NCI-H2029 treated with DMSO at 0.1 percent for 48 hours (cell line): ENCODE measurements at regions not wholly inside any gene's neighbourhood (a gene's known extent, or its start where the extent isn't known, plus 50 kb on each side); places are given as distances from the start of the nearest gene placed in this dataset.
"Not testable (repeated sequence)": the region's sequence is repeated elsewhere in the genome, so short reads cannot be mapped to it uniquely, and the experiment has no call there.

Experiments
- DNase-seq: peaks from one replicate; lab custom pipeline; 2025; lab: John Stamatoyannopoulos, UW

DNA sequence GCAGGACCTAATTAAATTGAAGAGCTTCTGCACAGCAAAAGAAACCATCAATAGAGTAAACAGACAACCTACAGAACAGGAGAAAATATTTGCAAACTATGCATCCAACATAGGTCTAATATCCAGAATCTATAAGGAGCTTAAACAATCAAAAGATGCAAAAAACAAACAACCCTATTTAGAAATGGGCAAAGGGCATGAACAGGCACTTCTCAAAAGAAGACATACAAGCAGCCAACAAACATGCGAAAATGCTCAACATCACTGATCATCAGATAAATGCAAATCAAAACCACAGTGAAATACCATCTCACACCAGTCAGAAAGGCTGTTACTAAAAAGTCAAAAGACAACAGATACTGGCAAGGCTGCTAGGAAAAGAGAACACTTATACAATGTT is 189.2 kb downstream of the CYP26B1 start:
- not testable (repeated sequence) for DNase-seq

DNA sequence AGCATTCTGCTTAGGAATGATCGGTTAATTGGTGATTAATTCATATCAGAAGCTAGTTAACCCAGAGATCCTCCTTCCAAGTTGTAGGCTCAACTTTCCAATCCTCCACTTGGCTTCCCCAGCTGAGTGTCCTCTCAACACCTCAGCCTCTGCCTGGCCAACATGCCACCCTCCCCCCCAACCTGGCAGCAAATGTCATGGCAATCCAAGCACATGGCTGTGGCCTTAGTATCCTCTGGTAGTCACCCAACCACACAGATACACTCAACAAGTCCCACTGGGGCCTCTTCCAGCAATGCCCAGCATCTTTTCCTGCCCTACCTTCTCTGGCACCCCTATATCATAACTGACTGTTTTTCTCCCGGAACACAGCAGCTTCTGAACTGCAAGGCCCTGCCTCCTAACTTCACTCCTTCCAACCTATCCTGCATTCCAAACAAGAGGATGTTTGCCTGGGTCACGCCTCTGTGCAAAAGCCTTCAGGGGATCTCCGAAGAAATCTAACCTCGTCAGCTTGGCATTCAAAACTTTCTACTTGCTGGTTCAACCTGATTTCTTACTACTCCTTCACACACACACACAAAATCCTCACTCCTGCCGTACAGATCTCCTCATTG is 195.0 kb downstream of the CYP26B1 start:
- DNase-seq, result no peak

GRCh38 chr2:71951718-71952404 is 195.8 kb downstream of the CYP26B1 start:
- no peak for DNase-seq

- no peak for DNase-seq
These were observed 196.6 kb downstream of the CYP26B1 start for GRCh38 chr2:71951083-71951468.

GRCh38 chr2:71950256-71951082 is 197.2 kb downstream of the CYP26B1 start:
- DNase-seq, result no peak

- DNase-seq, result no peak
These were observed 198.2 kb downstream of the CYP26B1 start for GRCh38 chr2:71949537-71949798.

DNA sequence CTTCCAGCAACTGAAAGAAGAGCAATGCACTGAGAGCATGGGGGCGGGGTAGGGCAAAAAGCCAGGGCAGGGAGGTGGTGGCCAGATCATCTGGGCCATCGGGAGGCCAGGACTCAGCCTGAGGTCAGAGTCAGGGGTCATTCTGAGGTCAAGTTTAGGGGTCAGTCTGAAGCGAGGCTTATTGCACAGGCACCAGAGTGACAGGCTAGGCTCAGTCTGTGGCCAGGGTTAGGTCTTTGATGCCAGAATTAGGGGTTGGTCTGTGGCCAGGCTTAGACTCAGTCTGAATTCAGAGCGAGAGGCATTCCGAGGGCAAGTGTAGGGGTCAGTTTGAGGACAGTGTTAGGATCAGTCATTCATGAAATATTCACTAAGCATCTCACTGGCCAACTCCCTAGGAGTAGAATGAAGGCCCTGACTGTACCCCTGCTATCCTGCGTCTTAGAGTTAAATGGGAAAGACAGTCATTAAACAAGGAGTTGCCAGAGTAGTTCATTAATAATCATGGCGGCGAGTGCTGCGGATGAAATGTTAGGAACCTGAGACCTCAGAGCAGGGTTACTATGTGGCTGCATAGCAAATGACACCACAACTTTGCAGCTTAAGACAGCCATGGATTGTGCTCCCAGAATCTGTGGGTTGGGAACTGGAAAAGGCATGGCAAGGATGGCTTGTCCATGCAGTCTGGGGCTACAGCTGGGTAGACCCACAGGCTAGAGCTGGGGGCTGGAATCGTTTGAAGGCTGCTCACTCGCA is 198.7 kb downstream of the CYP26B1 start:
- DNase-seq, result no peak

DNA sequence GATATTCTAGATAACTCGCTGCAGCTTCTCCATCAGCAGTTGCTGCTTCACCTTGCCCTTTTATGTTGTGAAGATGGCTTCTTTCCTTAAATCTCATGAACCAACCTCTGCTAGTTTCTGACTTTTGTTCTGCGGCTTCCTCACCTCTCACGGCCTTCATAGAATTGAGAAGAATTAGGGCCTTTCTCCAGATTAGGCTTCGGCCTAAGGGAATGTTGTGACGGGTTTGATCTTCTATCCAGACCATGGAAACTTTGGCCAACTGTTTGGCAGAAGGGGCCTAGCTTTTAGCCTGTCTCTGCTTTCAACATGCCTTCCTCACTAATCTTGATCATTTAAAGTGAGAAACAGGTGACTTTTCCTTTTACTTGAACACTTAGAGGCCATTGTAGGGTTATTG is 199.9 kb downstream of the CYP26B1 start:
- no peak for DNase-seq

GRCh38 chr2:71945603-71945959 is 202.1 kb downstream of the CYP26B1 start:
- DNase-seq, result no peak

- DNase-seq, result no peak
These were observed 202.7 kb downstream of the CYP26B1 start for GRCh38 chr2:71944806-71945602.

DNA sequence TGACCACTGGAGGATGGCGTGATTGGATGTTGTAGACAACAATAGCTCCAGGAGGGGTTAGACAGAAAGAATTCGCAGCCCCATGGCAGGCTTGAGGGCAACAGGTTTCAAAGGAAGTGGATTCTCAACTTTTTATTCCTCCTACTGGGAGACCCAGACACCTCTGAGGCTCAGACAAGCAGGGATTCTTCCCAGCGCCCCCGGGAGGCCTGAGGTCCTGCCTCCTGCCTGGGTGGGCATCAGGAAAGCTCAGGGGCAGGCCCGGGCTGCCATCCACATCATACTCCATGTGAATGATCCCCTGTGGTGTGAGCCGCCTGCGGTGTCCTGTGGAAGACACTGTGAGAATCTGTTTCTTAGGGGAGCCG is 203.5 kb downstream of the CYP26B1 start:
- no peak for DNase-seq

- DNase-seq, result no peak
These were observed 204.2 kb downstream of the CYP26B1 start for GRCh38 chr2:71943238-71944182.

DNA sequence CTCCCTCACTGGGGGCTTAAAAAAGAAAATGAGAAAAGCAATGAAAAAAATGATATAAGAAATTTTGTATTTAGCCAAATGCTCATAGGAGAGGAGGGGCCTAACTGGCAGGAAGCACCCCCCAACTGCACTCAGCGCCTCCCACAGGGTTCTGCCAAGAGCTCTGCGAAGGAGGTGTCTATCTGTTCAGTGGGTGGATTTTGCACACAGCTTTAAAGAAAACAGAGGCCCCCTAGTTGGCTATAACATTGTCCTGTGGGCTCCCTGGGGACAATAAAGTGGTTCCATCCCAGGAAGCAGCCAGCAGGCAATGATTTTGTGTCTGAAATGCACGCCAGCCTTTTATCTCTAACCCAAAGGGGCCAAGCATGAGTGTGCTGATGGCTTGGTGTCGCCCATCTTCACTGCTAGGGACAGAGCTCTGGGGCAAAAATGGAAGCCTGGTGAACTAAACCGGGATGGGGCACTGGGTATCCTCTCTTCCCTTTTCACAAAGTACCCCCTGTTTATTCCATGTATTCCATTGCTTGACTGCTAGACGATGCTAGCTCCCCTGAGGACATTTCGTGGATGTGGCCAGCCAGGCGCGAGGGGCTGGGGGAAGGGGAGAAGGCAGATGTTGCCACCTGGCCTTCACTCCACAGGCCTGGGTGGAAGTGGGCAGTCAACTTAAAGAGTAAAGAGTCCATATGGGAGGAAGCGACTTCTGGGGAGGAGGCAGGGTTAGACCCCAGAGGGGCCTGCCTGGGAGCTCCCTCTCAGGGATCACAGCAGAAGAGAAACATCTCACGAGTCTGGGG is 205.7 kb downstream of the CYP26B1 start:
- no peak for DNase-seq

DNA sequence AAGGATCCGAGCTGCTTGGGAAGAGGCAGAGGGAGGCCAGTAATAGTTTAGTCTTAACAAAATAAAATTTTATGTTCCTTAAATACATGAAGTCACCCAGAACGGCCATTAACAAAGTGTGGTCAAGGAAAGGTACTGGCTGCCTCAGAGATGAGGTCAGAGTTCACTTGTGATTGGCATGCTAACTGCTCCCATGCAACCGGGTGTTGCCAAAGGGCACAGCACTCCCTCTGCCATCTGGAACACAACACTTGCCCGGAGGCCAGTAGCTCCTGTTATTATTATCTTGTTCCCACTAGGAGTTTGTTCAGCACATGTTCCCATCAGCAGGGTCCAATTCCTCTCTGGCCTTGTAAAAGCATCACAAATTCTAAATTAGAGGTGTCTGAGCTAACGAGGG is 207.0 kb downstream of the CYP26B1 start:
- no peak for DNase-seq

GRCh38 chr2:71939588-71940535 is 207.8 kb downstream of the CYP26B1 start:
- no peak for DNase-seq

DNA sequence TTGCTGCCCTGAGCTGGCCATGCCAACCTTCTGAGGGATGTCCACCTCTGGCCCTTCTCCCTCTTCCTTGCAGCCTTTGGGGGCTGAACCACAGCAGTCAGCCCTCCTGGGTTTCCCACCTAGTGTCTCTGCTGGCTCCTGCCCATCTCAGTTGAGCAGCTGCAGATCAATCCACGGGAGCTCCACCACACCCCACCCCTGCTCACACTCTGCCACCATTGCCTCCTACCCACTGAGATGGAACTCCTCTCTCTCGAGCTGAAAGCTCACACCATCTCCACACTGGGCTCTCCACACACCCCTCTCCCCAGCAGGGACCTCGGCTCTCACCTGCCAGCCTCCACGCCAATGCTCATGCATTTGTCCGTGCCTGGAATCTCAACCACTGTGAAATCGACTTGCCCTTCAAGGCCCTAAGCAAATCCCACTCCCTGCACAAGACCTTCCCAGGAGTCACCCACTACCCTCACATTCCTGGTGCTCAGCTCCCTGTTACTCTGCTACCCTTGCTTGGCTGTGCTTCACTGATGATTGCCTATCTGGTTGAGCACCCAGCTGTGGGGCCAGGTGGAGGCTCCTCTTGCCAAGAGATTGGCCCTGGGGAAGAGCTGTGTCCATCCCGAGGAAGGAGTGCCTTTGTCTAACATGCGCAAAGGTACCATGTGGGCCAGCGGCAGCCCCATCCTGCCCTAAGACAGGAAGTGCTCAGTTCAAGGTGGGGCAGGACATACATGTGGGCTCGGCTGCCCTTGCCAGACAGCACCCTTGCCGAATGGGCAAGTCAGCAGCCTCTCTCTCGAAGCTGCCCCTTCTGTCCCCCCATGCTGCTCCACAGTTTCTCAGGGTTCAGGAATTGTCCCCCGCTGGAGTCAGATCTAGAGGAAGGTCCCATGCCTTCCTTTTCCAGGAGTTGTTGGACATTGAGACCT is 208.7 kb downstream of the CYP26B1 start:
- no peak for DNase-seq

GRCh38 chr2:71938108-71938507 is 209.6 kb downstream of the CYP26B1 start:
- DNase-seq, result no peak

DNA sequence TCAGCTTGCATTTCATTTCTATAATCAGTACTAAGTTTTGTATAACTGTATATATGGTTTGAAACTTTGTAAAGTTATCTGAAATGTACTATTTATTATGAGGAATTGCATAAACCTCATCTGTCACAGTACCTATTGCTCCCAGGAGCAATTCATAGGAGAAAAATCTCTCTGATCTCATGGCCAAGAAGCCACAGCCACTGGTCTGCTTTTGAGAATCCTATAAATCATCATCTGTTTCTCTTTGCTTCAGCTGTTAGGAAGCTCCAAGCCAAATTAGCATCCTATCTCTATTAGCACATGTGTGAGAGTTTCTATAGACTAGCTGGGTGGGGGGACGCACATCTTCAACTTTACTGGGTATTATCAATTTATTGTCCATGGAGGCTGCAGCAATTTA is 210.3 kb downstream of the CYP26B1 start:
- no peak for DNase-seq
